Lower lobe of right lung (tissue), 2 donors: ENCODE measurements at regions not wholly inside any gene's neighbourhood (a gene's known extent, or its start where the extent isn't known, plus 50 kb on each side); places are given as distances from the start of the nearest gene placed in this dataset.
"Not testable (repeated sequence)": the region's sequence is repeated elsewhere in the genome, so short reads cannot be mapped to it uniquely, and the experiment has no call there.

Experiments
- ATAC-seq, 2 donors: fragments of 200-7000 bp; cut with Tn5 transposase; one replicate each; pipeline ENCODE4 v1.9.1; 2020 to 2022; ENCODE audit warnings: mild to moderate bottlenecking in 2 of 2, moderate library complexity in 2 of 2
- DNase-seq: peaks from one replicate; pipeline ENCODE4 v3.0.0-alpha.2; 2020
- H3K27ac ChIP-seq: fragments of 200-600 bp; one replicate; pipeline ENCODE4 v1.8.0; 2022
- H3K27me3 ChIP-seq: fragments of 200-600 bp; one replicate; pipeline ENCODE4 v1.8.0; 2022; ENCODE audit warnings: low read depth
- H3K36me3 ChIP-seq: fragments of 200-600 bp; one replicate; pipeline ENCODE4 v1.8.0; 2022; ENCODE audit warnings: mild to moderate bottlenecking
- H3K4me1 ChIP-seq: fragments of 200-600 bp; one replicate; pipeline ENCODE4 v1.8.0; 2022
- H3K4me3 ChIP-seq: fragments of 200-600 bp; one replicate; pipeline ENCODE4 v1.8.0; 2022; ENCODE audit warnings: mild to moderate bottlenecking
- H3K9me3 ChIP-seq: fragments of 200-600 bp; one replicate; pipeline ENCODE4 v1.8.0; 2022
- CTCF ChIP-seq: fragments of 200-600 bp; IDR thresholded peaks from one replicate; pipeline ENCODE4 v1.8.0; 2022; ENCODE audit warnings: antibody characterized with exemption, mild to moderate bottlenecking
- intact Hi-C: fragments of 100-400 bp; cut with DNase I; formaldehyde crosslinking; loops from one replicate; pipeline ENCODE4 v1.11.0; 2022
- donor health status: DM: no; HTN: yes; CAD: no; lungs with severe emphysema.

- no peaks in the 10 kb centered on the region for H3K9me3 ChIP-seq
- no peak overlapping the region for H3K27ac ChIP-seq
- H3K4me1 ChIP-seq, result peaks cover 42% of the 10 kb centered on the region
- no peaks in the 10 kb centered on the region for H3K27me3 ChIP-seq
- no peak for ATAC-seq
- TF ChIP-seq CTCF, result no peak
- no peak for DNase-seq
- intact Hi-C loops, result no loop called here
- H3K36me3 ChIP-seq, result no peaks in the 10 kb centered on the region
- H3K4me3 ChIP-seq, result no peak overlapping the region
Measured at GRCh38 chr20:53735536-53736050, 142.0 kb upstream of the ZNF217 start.

GRCh38 chr20:53734006-53734688 is 140.5 kb upstream of the ZNF217 start:
- H3K4me3 ChIP-seq, result no peak overlapping the region
- no peak overlapping the region for H3K27ac ChIP-seq
- H3K27me3 ChIP-seq, result no peaks in the 10 kb centered on the region
- intact Hi-C loops, result no loop called here
- H3K4me1 ChIP-seq, result peaks cover 31% of the 10 kb centered on the region
- ATAC-seq, result no peak
- DNase-seq, result no peak
- no peaks in the 10 kb centered on the region for H3K36me3 ChIP-seq
- H3K9me3 ChIP-seq, result no peaks in the 10 kb centered on the region
- TF ChIP-seq CTCF, result no peak

GRCh38 chr20:53731595-53731994 is 138.0 kb upstream of the ZNF217 start:
- DNase-seq (no peak), ATAC-seq (no peak)
- no peak overlapping the region for H3K4me3 ChIP-seq
- H3K9me3 ChIP-seq, result no peaks in the 10 kb centered on the region
- no peak overlapping the region for H3K27ac ChIP-seq
- intact Hi-C loops, result no loop called here
- no peaks in the 10 kb centered on the region for H3K36me3 ChIP-seq
- TF ChIP-seq CTCF, result no peak
- peaks cover 5% of the 10 kb centered on the region for H3K4me1 ChIP-seq
- H3K27me3 ChIP-seq, result no peaks in the 10 kb centered on the region

GRCh38 chr20:53728359-53728758 is 134.7 kb upstream of the ZNF217 start:
- Histone ChIP-seq H3K4me1 (no peaks in the 10 kb centered on the region), H3K4me3 (no peak overlapping the region), H3K36me3 (no peaks in the 10 kb centered on the region), H3K27me3 (no peaks in the 10 kb centered on the region), H3K9me3 (no peaks in the 10 kb centered on the region), H3K27ac (no peak overlapping the region)
- intact Hi-C loops, result no loop called here
- DNase-seq, result no peak
- ATAC-seq, result no peak
- TF ChIP-seq CTCF, result no peak

- intact Hi-C loops, H3K27ac ChIP-seq, ATAC-seq, H3K27me3 ChIP-seq, H3K9me3 ChIP-seq, H3K4me1 ChIP-seq, H3K36me3 ChIP-seq, DNase-seq, H3K4me3 ChIP-seq: not testable (repeated sequence)
Measured at GRCh38 chr20:53727239-53727638, 133.6 kb upstream of the ZNF217 start.

GRCh38 chr20:53725575-53725970 is 131.9 kb upstream of the ZNF217 start:
- no peak for TF ChIP-seq CTCF
- ATAC-seq (no peak), DNase-seq (no peak)
- no peak overlapping the region for H3K4me3 ChIP-seq
- H3K27me3 ChIP-seq, result no peaks in the 10 kb centered on the region
- no peaks in the 10 kb centered on the region for H3K36me3 ChIP-seq
- intact Hi-C loops, result no loop called here
- no peaks in the 10 kb centered on the region for H3K9me3 ChIP-seq
- H3K4me1 ChIP-seq, result no peaks in the 10 kb centered on the region
- H3K27ac ChIP-seq, result no peak overlapping the region
